Stimulated activated CD8-positive, alpha-beta memory T cell treated with anti-CD3 and anti-CD28 coated beads, Interleukin-12 subunit alpha, Interleukin-12 subunit beta, amount 100 ng/mL, for 24 hours (primary cell): ENCODE measurements at regions not wholly inside any gene's neighbourhood (a gene's known extent, or its start where the extent isn't known, plus 50 kb on each side); places are given as distances from the start of the nearest gene placed in this dataset.

ENCODE experiments used
- DNase-seq: peaks from one replicate; pipeline ENCODE4 v3.0.0-alpha.2; 2020; ENCODE audit errors: extremely low read depth

GRCh38 chr2:41970988-41971660, 76.7 kb upstream of the PKDCC start:
- no peak for DNase-seq

- no peak for DNase-seq
Observed at GRCh38 chr2:41972179-41972578, 75.6 kb upstream of the PKDCC start.

- DNase-seq = no peak
Observed at GRCh38 chr2:41972819-41973218, 75.0 kb upstream of the PKDCC start.

GRCh38 chr2:41973871-41974270, 74.0 kb upstream of the PKDCC start:
- no peak for DNase-seq

- no peak for DNase-seq
Observed at GRCh38 chr2:41981417-41981816, 66.4 kb upstream of the PKDCC start.

GRCh38 chr2:41985573-41986095, 62.2 kb upstream of the PKDCC start:
- DNase-seq = no peak

GRCh38 chr2:41989501-41990180, 58.2 kb upstream of the PKDCC start:
- no peak for DNase-seq

GRCh38 chr2:41990245-41990644, 57.6 kb upstream of the PKDCC start:
- DNase-seq = no peak

- DNase-seq = no peak
Observed at GRCh38 chr2:41990688-41991087, 57.1 kb upstream of the PKDCC start.

- no peak for DNase-seq
Observed at GRCh38 chr2:41992056-41992642, 55.7 kb upstream of the PKDCC start.

GRCh38 chr2:41992671-41993434, 55.0 kb upstream of the PKDCC start:
- DNase-seq = no peak

- no peak for DNase-seq
Observed at GRCh38 chr2:41993435-41993925, 54.3 kb upstream of the PKDCC start.

GRCh38 chr2:41994233-41994637, 53.6 kb upstream of the PKDCC start:
- no peak for DNase-seq

GRCh38 chr2:41994661-41995060, 53.2 kb upstream of the PKDCC start:
- DNase-seq = no peak

- no peak for DNase-seq
Observed at GRCh38 chr2:41997561-41997960, 50.3 kb upstream of the PKDCC start.
